Erythroblast (primary cell): ENCODE measurements at regions not wholly inside any gene's neighbourhood (a gene's known extent, or its start where the extent isn't known, plus 50 kb on each side); places are given as distances from the start of the nearest gene placed in this dataset.

Experiments
- DNase-seq, 2 experiments: peaks; one replicate each; lab custom pipeline; 2025; lab: John Stamatoyannopoulos, UW
- GATA1 ChIP-seq: IDR thresholded peaks from 2 replicates; pipeline ENCODE4 v1.6.1; 2011; ENCODE audit warnings: low read depth, mild to moderate bottlenecking, control low read depth, low read length, moderate library complexity
- POLR2A ChIP-seq: IDR thresholded peaks from 2 replicates; pipeline ENCODE4 v1.6.1; 2011; ENCODE audit warnings: mild to moderate bottlenecking, low read length

- DNase-seq = no peak
- TF ChIP-seq GATA1 (no peak), POLR2A (no peak)
Observed at GRCh38 chr13:68368922-68369321, 1138.8 kb upstream of the PCDH9 start.

- no peak for DNase-seq
- no peak for TF ChIP-seq GATA1
- TF ChIP-seq POLR2A = no peak
Observed at GRCh38 chr13:68359105-68359504, 1129.0 kb upstream of the PCDH9 start.

GRCh38 chr13:68358294-68358705 is 1128.2 kb upstream of the PCDH9 start:
- TF ChIP-seq GATA1 (no peak), POLR2A (no peak)
- DNase-seq = no peak

- TF ChIP-seq GATA1 = no peak
- no peak for TF ChIP-seq POLR2A
- no peak for DNase-seq
Observed at GRCh38 chr13:68350554-68350953, 1120.4 kb upstream of the PCDH9 start.

GRCh38 chr13:68347220-68347619 is 1117.1 kb upstream of the PCDH9 start:
- DNase-seq = no peak

GRCh38 chr13:68345963-68346531 is 1115.9 kb upstream of the PCDH9 start:
- DNase-seq = no peak

More at GRCh38 chr13:68347220-68347619, 1117.1 kb upstream of the PCDH9 start:
- TF ChIP-seq GATA1 = no peak
- TF ChIP-seq POLR2A = no peak

GRCh38 chr13:68323124-68323523 is 1093.0 kb upstream of the PCDH9 start:
- TF ChIP-seq GATA1 (no peak), POLR2A (no peak)
- no peak for DNase-seq

More at GRCh38 chr13:68345963-68346531, 1115.9 kb upstream of the PCDH9 start:
- no peak for TF ChIP-seq POLR2A
- TF ChIP-seq GATA1 = no peak

- TF ChIP-seq POLR2A = no peak
- no peak for TF ChIP-seq GATA1
- no peak for DNase-seq
Observed at GRCh38 chr13:68319384-68319783, 1089.2 kb upstream of the PCDH9 start.

GRCh38 chr13:68304286-68304893 is 1074.3 kb upstream of the PCDH9 start:
- DNase-seq = peak; percentile 1 to 37
- TF ChIP-seq GATA1 (no peak), POLR2A (no peak)

GRCh38 chr13:68293631-68294030 is 1063.5 kb upstream of the PCDH9 start:
- no peak for DNase-seq
- TF ChIP-seq POLR2A = no peak
- no peak for TF ChIP-seq GATA1

- no peak for DNase-seq
- TF ChIP-seq GATA1 (no peak), POLR2A (no peak)
Observed at GRCh38 chr13:68292601-68293000, 1062.5 kb upstream of the PCDH9 start.

- DNase-seq = no peak
- TF ChIP-seq GATA1 (no peak), POLR2A (no peak)
Observed at GRCh38 chr13:68291595-68291994, 1061.5 kb upstream of the PCDH9 start.

GRCh38 chr13:68275758-68276157 is 1045.6 kb upstream of the PCDH9 start:
- no peak for TF ChIP-seq GATA1
- no peak for TF ChIP-seq POLR2A
- DNase-seq = no peak

GRCh38 chr13:68272652-68273051 is 1042.5 kb upstream of the PCDH9 start:
- TF ChIP-seq GATA1 (no peak), POLR2A (no peak)
- DNase-seq = no peak

- no peak for DNase-seq
- TF ChIP-seq GATA1 (no peak), POLR2A (no peak)
Observed at GRCh38 chr13:68264692-68265091, 1034.6 kb upstream of the PCDH9 start.
